HG03135 (cell line): ENCODE measurements at regions not wholly inside any gene's neighbourhood (a gene's known extent, or its start where the extent isn't known, plus 50 kb on each side); places are given as distances from the start of the nearest gene placed in this dataset.
A peak's percentile ranks its signal among the peaks of the same experiment; 100 is the strongest.
"Not testable (repeated sequence)": the region's sequence is repeated elsewhere in the genome, so short reads cannot be mapped to it uniquely, and the experiment has no call there.

Source experiments
- ATAC-seq: cut with Tn5 transposase; IDR thresholded peaks from one replicate; pipeline ENCODE4 v1.9.1; 2021; ENCODE audit warnings: mild to moderate bottlenecking, moderate library complexity; ENCODE audit not compliant: unreplicated experiment

DNA sequence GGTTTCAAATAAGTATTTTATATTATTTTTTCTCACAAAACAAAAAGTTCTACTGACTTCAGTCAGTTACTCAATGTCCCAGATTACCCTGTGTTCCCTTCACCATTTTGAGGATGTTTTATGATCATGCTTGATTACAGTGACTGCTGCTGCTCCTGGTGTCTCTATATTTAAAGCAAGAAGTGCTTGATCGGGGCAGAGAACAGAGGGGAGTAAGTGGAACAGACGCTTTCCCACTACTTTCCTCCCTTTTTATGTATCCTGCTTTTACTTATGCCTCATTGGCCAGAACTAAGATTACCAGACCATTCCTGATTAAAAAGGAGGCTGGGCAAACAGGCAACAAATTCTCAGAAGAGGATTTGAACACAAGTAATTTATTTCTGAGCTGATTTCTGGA lies 612.1 kb downstream of the VGLL3 start:
- ATAC-seq, result no peak

- ATAC-seq, result not testable (repeated sequence)
These were observed 655.4 kb downstream of the VGLL3 start for GRCh38 chr3:86335566-86335965.

DNA sequence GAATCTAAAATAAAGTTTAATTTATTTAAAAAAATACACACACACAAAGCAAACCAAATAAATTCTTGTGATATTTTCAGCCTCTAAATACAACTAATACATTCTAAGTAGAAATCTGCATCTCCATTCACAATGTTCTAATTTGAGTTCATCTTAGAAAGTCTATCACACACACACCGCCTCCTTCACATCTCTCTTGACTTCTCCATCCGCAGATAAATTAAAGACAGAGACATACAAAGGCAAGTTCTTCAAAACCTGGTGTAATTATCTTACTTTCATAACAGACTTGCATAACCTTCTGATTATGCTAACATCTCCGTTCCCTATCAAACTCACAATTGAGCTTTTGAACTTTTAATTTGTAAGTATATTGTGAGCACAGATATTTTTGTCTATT lies 657.3 kb downstream of the VGLL3 start:
- no peak for ATAC-seq

DNA sequence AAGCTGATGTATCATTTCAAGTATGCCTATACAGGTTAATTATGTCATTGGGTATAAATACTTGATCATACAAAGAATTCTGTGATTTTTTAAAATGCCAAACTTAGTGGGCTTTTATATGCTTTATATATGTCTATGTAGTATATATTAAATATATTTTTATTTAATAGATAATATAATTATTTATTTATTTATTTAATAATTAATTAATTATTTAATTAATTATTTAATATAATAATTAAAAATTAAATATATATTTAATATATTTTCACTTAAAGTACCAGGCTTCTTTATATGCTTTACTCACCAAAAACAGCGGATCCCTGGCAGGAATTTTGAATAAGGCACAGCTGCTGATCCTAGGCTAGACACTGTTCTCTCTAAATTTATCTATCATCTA lies 687.0 kb downstream of the VGLL3 start:
- no peak for ATAC-seq

GRCh38 chr3:86282106-86282787 lies 708.7 kb downstream of the VGLL3 start:
- no peak for ATAC-seq

DNA sequence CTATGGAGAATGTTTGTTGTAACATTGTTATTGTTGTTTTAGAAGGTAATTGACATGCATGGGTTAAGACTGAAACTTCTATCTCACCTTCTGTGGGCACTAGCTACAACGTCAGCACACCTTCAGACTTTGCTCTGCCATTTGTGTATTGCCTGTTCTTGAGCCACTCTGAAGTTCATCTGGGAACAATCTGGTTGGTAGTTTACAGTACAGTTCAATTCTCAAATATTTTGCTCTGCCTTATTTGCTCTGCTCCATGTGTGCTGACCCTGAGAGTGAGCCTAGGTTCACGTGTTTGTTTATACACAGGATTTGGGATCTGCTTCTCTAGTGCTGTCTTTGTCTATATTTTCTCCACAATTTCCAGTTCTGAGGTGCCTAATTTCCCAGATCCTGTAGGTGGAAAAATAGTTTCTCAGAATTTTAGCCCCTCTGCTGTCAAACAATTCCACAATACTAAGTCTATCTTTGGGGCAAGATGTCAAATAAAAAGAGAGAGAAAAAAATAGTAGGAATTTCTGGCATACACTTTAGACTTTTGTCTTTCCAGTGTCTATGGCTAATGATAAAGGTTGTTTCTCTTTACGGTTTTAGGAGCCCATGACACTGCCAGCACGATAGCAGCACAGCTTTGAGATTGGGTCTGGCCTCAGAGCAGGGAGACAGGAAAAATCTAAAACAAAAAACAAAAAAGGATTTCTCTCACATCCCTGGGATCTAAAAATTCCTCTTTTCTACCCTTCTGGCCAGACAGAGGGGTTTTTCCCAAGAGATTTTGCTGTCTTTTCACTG lies 721.4 kb downstream of the VGLL3 start:
- ATAC-seq, result no peak

DNA sequence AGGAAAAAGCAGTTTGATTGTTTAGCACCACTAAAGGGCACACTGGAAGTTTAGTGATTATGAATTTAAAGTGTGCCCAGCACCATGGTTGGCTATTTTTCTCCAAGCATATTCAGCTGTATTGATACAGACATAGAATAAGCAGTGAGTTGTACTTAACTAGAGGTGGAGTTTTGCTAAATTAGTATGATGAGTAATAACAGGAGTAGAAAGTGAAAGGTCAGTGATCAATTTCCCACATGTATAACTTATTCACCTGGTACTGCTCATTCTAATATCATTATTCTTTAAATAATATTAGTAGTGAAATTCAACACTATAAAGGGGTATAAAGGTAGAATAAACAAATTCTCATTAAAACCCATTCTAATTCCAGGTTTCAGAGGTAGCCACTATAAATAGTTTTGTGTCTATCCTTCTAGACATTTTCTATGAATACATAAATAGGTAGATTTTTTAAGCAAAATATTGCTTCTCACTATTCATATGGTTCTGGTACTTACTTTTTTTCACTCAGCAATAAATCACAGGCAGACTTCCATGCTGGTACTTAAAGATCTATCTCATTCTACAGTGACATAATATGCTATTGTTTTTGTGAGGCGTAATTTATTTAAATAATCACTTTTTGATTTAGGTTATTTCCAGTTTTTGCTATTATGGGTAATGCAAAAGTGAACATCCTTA lies 732.9 kb downstream of the VGLL3 start:
- ATAC-seq, result peak; percentile 66

GRCh38 chr3:86254480-86254879 lies 736.5 kb downstream of the VGLL3 start:
- ATAC-seq, result no peak

DNA sequence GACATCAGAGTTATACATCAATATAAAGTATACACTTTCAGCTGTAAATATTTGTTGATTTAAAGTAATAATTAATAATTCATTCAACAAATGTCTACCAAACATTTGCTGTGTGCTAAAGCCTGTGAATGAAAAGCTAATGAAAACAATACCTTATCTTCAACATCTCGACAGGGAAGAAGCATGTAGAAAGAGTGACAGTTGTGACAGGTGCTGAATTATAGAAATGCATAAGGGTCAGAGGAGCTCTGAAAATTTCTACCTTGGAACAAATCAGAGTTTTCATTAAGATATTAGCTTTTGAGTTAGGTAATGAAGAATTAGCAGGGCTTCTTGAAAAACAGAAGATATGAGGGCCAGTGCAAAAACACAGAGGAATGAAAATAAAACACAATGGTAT lies 739.2 kb downstream of the VGLL3 start:
- no peak for ATAC-seq

DNA sequence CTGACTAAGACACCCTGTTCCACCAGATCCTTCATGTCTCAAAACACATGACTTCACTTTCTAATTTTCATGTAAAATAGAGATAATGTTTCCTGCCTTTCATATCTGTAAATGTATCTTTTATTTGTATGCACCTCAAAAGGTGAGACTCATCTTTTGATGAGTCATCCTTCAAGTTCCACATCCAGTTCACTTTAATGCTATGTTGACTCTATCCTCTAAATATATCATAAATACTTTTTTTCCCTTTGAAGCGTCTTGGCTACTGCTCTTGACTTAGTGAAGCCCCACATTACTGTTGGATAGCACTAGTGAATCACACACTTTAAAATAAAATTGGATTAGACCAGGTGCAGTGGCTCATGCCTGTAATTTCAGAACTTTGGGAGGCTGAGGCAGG lies 741.1 kb downstream of the VGLL3 start:
- no peak for ATAC-seq

DNA sequence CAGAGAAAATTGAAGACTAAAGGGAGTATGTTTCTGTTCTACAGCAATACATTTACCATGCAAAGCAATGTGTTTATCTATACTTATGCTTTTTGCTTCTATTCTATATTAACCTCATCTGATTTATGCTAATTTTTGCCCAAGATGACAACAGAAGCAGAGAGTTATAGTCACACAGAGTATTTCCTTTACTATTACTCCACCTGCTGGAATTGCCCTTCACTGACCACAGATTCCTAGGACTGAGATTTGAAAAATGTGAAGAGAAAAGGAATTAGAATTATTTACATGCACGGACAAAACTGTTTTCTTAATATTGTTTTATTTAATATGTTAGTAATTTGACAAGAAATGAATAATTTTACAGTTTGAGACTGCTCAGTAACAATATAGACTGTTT lies 745.6 kb downstream of the VGLL3 start:
- no peak for ATAC-seq

DNA sequence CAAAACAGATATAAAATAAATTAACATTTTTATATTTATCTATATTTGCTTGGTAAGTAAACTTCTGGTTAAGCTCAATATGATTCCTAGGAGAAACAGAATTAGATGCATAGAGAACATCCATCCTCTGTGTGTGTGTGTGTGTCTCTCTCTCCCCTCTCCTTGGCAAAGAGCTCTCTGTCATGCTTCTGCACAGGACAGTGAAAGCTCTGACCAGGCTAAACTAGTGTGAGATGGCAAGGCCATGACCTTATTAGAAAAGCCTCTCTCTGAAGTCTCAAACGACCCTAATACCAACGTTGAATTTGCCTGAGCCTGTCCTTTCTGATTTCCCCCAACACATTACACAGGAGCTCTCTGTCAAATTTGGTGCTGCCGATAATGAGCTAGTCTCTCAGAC lies 746.0 kb downstream of the VGLL3 start:
- ATAC-seq, result no peak

- ATAC-seq, result no peak
These were observed 751.0 kb downstream of the VGLL3 start for GRCh38 chr3:86239946-86240345.

GRCh38 chr3:86234506-86235254 lies 756.3 kb downstream of the VGLL3 start:
- ATAC-seq, result no peak

DNA sequence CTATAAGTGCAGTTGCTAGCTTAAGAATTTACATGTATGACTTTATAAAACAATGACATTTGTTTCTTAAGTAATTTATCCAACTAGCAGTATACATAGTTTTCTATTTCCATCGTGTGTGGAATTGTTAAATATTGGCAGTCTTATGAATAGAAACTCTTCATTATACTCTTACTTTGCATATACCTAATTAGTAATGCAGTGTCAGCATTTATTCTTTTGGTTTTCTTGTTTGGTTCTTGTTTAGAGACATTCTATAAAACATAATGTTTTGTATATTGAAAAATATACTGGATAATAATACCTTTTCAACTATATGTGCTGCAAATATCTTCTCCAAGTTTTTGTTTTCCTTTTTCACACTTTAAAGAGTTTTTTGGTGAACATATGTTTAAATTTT lies 760.2 kb downstream of the VGLL3 start:
- ATAC-seq, result no peak

DNA sequence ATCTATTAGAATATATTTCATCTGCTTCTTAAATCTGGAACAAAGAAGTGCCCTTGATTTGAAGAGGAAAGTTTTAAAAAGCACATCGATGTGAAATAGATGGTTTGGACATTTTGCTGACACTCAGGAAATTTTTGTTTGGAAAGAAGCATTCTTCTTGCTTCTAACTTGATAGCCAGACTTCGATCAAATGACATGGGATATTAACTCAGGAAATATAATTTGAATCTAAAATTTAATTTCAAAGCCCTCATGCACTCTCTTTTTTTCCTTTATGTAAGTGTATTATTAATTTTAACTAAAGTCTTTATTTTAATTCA lies 761.2 kb downstream of the VGLL3 start:
- ATAC-seq, result no peak

- ATAC-seq, result no peak
These were observed 761.7 kb downstream of the VGLL3 start for GRCh38 chr3:86229086-86229774.

DNA sequence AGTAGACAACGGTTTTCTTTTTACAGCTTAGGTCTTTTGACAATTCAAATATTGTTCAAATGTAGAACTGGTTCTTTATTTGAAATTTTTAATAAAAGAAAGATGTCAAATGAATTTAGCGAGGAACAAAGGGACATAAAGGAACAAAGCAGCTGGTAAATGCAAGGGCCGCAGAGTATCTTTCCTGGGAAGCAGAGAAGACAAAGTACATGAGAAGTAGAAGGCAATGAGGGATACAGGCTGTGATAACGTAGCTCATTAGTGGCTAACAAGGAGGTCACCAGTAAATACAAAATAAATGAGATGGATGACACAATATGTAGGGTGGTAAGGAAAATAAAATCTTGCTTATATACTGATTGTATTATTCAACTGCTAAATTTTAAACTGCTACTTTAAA lies 762.8 kb downstream of the VGLL3 start:
- no peak for ATAC-seq

- ATAC-seq, result no peak
These were observed 765.5 kb downstream of the VGLL3 start for GRCh38 chr3:86225461-86225860.

DNA sequence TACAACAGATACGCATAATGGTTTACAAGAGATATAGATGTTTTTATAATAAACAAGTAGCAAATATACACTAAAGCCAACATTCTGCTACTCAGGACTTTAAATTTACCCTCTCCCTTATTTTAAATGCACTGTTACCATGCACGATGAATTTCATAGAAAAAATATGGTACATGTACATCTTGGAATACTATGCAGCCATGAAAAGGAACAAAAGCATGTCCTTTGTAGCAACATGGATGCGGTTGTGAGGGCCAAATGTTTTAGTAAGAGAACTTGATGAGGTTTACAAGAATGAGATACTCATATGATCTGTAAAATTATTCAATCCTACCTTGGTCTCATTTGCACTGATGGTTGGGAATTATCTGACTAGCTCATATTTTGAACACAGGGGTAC lies 769.3 kb downstream of the VGLL3 start:
- ATAC-seq, result no peak

DNA sequence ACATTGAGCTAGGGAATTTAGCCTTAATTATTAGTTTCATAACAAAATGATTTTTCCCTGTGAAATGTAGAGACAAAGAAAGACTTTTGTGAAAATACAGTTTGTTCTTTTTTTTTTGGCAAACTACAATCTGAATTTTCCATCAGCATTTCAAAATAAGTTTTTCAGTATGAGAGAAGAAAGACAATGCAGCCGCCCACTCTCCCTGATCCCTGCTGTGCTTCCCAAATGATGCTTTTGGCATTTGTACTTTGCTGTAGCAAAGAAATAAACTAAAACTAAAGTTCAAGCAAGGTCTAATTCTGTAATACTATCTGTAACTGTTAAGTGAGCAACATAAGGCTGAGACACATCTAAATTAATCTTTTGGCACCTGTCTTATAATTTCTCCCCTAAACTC lies 782.2 kb downstream of the VGLL3 start:
- ATAC-seq, result no peak
